ENCODE measurements at regions not wholly inside any gene's neighbourhood (a gene's known extent, or its start where the extent isn't known, plus 50 kb on each side); places are given as distances from the start of the nearest gene placed in this dataset.

- no peak overlapping the region for H3K4me3 Mint-ChIP-seq
- H3K27me3 Mint-ChIP-seq (ENCODE audit: low read depth) = no peaks in the 10 kb centered on the region; the same call in 1 of the 2 replicates
- POLR2A ChIA-PET = no interaction called here
- H3K27ac Mint-ChIP-seq = no peak overlapping the region
- no peak for ATAC-seq
- no peaks in the 10 kb centered on the region for H3K36me3 Mint-ChIP-seq
- no peak for TF ChIP-seq NR3C1 (CRISPR knock-in tag; conservative IDR thresholded peaks at IDR 0.05; ENCODE audit: low read depth)
- TF ChIP-seq GRHL2 (CRISPR knock-in tag; IDR thresholded peaks at IDR 0.05; ENCODE audit: insufficient replicate concordance, severe bottlenecking) = no peak
- no peak for TF ChIP-seq SMAD3 (CRISPR knock-in tag; IDR thresholded peaks at IDR 0.05; ENCODE audit: borderline replicate concordance)
- no peak for TF ChIP-seq ESRRA (CRISPR knock-in tag; IDR thresholded peaks at IDR 0.05; ENCODE audit: borderline replicate concordance)
- TF ChIP-seq IRF2 (CRISPR knock-in tag; IDR thresholded peaks at IDR 0.05; ENCODE audit: borderline replicate concordance, low read depth) = no peak
- CTCF ChIA-PET = no interaction called here
- H3K9me3 Mint-ChIP-seq = peaks cover 17% of the 10 kb centered on the region
- DNase-seq (ENCODE audit: low spot score) = no peak
- no peaks in the 10 kb centered on the region for H3K4me1 Mint-ChIP-seq
Observed at GRCh38 chr18:1541478-1541877, 636.8 kb downstream of the ADCYAP1 start.

DNA sequence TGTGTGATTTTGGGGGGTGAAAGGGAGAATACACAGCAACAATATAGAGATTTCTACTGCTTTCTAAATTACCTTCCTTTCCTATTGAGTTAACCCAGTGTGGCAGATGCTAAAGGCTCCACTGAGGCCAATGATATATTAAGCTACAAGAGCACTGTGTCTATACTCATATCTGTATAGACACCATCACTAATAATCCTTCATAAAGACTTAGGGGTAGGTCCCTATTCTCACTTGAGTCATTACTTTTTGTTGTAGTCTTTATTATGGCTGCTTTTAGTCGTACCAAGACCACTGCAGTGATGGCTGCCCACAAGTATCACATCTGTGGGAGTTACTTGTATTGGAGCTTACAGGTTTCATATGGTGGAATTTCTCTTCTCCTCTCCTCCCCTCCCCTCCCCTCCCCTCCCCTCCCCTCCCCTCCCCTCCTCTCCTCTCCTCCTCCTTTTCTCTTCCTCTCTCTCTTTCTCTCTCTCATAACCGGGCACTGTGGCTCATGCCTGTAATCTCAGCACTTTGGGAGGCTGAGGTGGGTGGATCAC lies 637.6 kb downstream of the ADCYAP1 start:
- peaks cover 15% of the 10 kb centered on the region for H3K9me3 Mint-ChIP-seq
- no peaks in the 10 kb centered on the region for H3K36me3 Mint-ChIP-seq
- POLR2A ChIA-PET = interaction anchor here (0.7 kb wide), 1 partner anchor 322 kb away, joined by 4 read pairs; no protein-coding TSS in a partner anchor
- H3K27ac Mint-ChIP-seq = no peak overlapping the region
- TF ChIP-seq GRHL2 (CRISPR knock-in tag; IDR thresholded peaks at IDR 0.05; ENCODE audit: insufficient replicate concordance, severe bottlenecking) (no peak), JAZF1 (CRISPR knock-in tag; IDR thresholded peaks at IDR 0.05) (no peak), EMX1 (CRISPR knock-in tag; IDR thresholded peaks at IDR 0.05) (no peak), CDX4 (CRISPR knock-in tag; IDR thresholded peaks at IDR 0.05; ENCODE audit: borderline replicate concordance) (no peak), E2F4 (CRISPR knock-in tag; IDR thresholded peaks at IDR 0.05; ENCODE audit: borderline replicate concordance, low read depth) (no peak), ZNF416 (CRISPR knock-in tag; IDR thresholded peaks at IDR 0.05) (no peak), NFATC4 (CRISPR knock-in tag; IDR thresholded peaks at IDR 0.05) (no peak), TP53 (CRISPR knock-in tag; IDR thresholded peaks at IDR 0.05) (no peak), NFYB (CRISPR knock-in tag; conservative IDR thresholded peaks at IDR 0.05; ENCODE audit: low read depth) (no peak), USF1 (CRISPR knock-in tag; IDR thresholded peaks at IDR 0.05) (no peak), CREB1 (CRISPR knock-in tag; IDR thresholded peaks at IDR 0.05) (no peak), CREM (CRISPR knock-in tag; IDR thresholded peaks at IDR 0.05) (no peak), IRF1 (CRISPR knock-in tag; IDR thresholded peaks at IDR 0.05) (no peak), ZNF121 (CRISPR knock-in tag; IDR thresholded peaks at IDR 0.05) (no peak), ZNF219 (CRISPR knock-in tag; IDR thresholded peaks at IDR 0.05; ENCODE audit: borderline replicate concordance) (no peak), SMAD4 (CRISPR knock-in tag; IDR thresholded peaks at IDR 0.05) (no peak)
- TF ChIP-seq, protein P1, sequence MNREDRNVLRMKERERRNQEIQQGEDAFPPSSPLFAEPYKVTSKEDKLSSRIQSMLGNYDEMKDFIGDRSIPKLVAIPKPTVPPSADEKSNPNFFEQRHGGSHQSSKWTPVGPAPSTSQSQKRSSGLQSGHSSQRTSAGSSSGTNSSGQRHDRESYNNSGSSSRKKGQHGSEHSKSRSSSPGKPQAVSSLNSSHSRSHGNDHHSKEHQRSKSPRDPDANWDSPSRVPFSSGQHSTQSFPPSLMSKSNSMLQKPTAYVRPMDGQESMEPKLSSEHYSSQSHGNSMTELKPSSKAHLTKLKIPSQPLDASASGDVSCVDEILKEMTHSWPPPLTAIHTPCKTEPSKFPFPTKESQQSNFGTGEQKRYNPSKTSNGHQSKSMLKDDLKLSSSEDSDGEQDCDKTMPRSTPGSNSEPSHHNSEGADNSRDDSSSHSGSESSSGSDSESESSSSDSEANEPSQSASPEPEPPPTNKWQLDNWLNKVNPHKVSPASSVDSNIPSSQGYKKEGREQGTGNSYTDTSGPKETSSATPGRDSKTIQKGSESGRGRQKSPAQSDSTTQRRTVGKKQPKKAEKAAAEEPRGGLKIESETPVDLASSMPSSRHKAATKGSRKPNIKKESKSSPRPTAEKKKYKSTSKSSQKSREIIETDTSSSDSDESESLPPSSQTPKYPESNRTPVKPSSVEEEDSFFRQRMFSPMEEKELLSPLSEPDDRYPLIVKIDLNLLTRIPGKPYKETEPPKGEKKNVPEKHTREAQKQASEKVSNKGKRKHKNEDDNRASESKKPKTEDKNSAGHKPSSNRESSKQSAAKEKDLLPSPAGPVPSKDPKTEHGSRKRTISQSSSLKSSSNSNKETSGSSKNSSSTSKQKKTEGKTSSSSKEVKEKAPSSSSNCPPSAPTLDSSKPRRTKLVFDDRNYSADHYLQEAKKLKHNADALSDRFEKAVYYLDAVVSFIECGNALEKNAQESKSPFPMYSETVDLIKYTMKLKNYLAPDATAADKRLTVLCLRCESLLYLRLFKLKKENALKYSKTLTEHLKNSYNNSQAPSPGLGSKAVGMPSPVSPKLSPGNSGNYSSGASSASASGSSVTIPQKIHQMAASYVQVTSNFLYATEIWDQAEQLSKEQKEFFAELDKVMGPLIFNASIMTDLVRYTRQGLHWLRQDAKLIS (CRISPR knock-in tag; IDR thresholded peaks at IDR 0.05; ENCODE audit: borderline replicate concordance) = no peak
- TF ChIP-seq, protein P2, sequence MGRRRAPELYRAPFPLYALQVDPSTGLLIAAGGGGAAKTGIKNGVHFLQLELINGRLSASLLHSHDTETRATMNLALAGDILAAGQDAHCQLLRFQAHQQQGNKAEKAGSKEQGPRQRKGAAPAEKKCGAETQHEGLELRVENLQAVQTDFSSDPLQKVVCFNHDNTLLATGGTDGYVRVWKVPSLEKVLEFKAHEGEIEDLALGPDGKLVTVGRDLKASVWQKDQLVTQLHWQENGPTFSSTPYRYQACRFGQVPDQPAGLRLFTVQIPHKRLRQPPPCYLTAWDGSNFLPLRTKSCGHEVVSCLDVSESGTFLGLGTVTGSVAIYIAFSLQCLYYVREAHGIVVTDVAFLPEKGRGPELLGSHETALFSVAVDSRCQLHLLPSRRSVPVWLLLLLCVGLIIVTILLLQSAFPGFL (CRISPR knock-in tag; IDR thresholded peaks at IDR 0.05; ENCODE audit: borderline replicate concordance) = no peak
- TF ChIP-seq, protein P3, sequence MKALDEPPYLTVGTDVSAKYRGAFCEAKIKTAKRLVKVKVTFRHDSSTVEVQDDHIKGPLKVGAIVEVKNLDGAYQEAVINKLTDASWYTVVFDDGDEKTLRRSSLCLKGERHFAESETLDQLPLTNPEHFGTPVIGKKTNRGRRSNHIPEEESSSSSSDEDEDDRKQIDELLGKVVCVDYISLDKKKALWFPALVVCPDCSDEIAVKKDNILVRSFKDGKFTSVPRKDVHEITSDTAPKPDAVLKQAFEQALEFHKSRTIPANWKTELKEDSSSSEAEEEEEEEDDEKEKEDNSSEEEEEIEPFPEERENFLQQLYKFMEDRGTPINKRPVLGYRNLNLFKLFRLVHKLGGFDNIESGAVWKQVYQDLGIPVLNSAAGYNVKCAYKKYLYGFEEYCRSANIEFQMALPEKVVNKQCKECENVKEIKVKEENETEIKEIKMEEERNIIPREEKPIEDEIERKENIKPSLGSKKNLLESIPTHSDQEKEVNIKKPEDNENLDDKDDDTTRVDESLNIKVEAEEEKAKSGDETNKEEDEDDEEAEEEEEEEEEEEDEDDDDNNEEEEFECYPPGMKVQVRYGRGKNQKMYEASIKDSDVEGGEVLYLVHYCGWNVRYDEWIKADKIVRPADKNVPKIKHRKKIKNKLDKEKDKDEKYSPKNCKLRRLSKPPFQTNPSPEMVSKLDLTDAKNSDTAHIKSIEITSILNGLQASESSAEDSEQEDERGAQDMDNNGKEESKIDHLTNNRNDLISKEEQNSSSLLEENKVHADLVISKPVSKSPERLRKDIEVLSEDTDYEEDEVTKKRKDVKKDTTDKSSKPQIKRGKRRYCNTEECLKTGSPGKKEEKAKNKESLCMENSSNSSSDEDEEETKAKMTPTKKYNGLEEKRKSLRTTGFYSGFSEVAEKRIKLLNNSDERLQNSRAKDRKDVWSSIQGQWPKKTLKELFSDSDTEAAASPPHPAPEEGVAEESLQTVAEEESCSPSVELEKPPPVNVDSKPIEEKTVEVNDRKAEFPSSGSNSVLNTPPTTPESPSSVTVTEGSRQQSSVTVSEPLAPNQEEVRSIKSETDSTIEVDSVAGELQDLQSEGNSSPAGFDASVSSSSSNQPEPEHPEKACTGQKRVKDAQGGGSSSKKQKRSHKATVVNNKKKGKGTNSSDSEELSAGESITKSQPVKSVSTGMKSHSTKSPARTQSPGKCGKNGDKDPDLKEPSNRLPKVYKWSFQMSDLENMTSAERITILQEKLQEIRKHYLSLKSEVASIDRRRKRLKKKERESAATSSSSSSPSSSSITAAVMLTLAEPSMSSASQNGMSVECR (CRISPR knock-in tag; IDR thresholded peaks at IDR 0.05; ENCODE audit: borderline replicate concordance) = no peak
- CTCF ChIA-PET = no interaction called here
- DNase-seq (ENCODE audit: low spot score) = no peak
- no peaks in the 10 kb centered on the region for H3K4me1 Mint-ChIP-seq
- H3K27me3 Mint-ChIP-seq (ENCODE audit: low read depth) = no peaks in the 10 kb centered on the region; the same call in 1 of the 2 replicates
- no peak overlapping the region for H3K4me3 Mint-ChIP-seq
- ATAC-seq = no peak

Measured in WTC11 (cell line).